NCI-H1105 treated with DMSO at 0.1 percent for 48 hours (cell line): ENCODE measurements at regions not wholly inside any gene's neighbourhood (a gene's known extent, or its start where the extent isn't known, plus 50 kb on each side); places are given as distances from the start of the nearest gene placed in this dataset.

Experiments
- DNase-seq: peaks from one replicate; lab custom pipeline; 2025; lab: John Stamatoyannopoulos, UW

GRCh38 chr4:166635367-166635766, 598.9 kb downstream of the SPOCK3 start:
- DNase-seq: no peak

GRCh38 chr4:166637816-166638215, 596.5 kb downstream of the SPOCK3 start:
- DNase-seq: no peak

- DNase-seq: no peak
These were observed 579.1 kb downstream of the SPOCK3 start for GRCh38 chr4:166655231-166655630.

- DNase-seq: no peak
These were observed 578.6 kb downstream of the SPOCK3 start for GRCh38 chr4:166655705-166656104.

GRCh38 chr4:166657261-166657660, 577.0 kb downstream of the SPOCK3 start:
- no peak for DNase-seq

- no peak for DNase-seq
These were observed 575.7 kb downstream of the SPOCK3 start for GRCh38 chr4:166658585-166658984.

- DNase-seq: no peak
These were observed 571.9 kb downstream of the SPOCK3 start for GRCh38 chr4:166662266-166662843.

- no peak for DNase-seq
These were observed 564.0 kb downstream of the SPOCK3 start for GRCh38 chr4:166670341-166670740.

- DNase-seq: no peak
These were observed 560.4 kb downstream of the SPOCK3 start for GRCh38 chr4:166673911-166674310.

GRCh38 chr4:166675411-166675810, 558.9 kb downstream of the SPOCK3 start:
- DNase-seq: no peak

- DNase-seq: no peak
These were observed 553.5 kb downstream of the SPOCK3 start for GRCh38 chr4:166680796-166681195.

- DNase-seq: no peak
These were observed 552.1 kb downstream of the SPOCK3 start for GRCh38 chr4:166682200-166682599.
